ENCODE measurements at regions not wholly inside any gene's neighbourhood (a gene's known extent, or its start where the extent isn't known, plus 50 kb on each side); places are given as distances from the start of the nearest gene placed in this dataset.

- Histone ChIP-seq H3K9ac (ENCODE audit: low read length) (no peak overlapping the region), H3K4me3 (replicated peaks in 1 of 2; ENCODE audit: low read depth in 1 of 2, low read length in 2 of 2) (no peak overlapping the region), H3K36me3 (ENCODE audit: control insufficient read depth in 1 of 2, insufficient read depth in 2 of 2, low read length in 2 of 2) (no peaks in the 10 kb centered on the region), H3K79me2 (ENCODE audit: insufficient read depth, low read length) (no peaks in the 10 kb centered on the region), H3K27me3 (ENCODE audit: insufficient read depth, low read length) (0 out of 2 replicates have a peak, but pooled peaks cover 2% of the 10 kb centered on the region), H4K20me1 (ENCODE audit: insufficient read depth) (no peaks in the 10 kb centered on the region), H3K4me1 (ENCODE audit: control insufficient read depth in 1 of 2, insufficient read depth in 2 of 2, low read length in 2 of 2) (no peaks in the 10 kb centered on the region), H3K9me3 (ENCODE audit: control insufficient read depth in 1 of 2, insufficient read depth in 1 of 2, low read depth in 1 of 2, low read length in 2 of 2) (no peaks in the 10 kb centered on the region), H3K9me2 (ENCODE audit: insufficient read depth) (no peaks in the 10 kb centered on the region), H3K4me2 (ENCODE audit: low read length) (no peak overlapping the region), H2AFZ (ENCODE audit: low read depth, low read length, poor library complexity, severe bottlenecking) (no peak overlapping the region), H3K27ac (ENCODE audit: low read depth, low read length) (no peak overlapping the region)
- ATAC-seq (no peak), DNase-seq (ENCODE audit: low read depth, low spot score) (no peak)
- TF ChIP-seq TCF7L2 (IDR thresholded peaks at IDR 0.05; ENCODE audit: borderline replicate concordance, extremely low read depth, insufficient read depth, insufficient read length) (no peak), FOSL1 (IDR thresholded peaks at IDR 0.05; ENCODE audit: low read depth) (no peak), SIN3A (IDR thresholded peaks at IDR 0.05; ENCODE audit: low read depth) (no peak), ZNF274 (IDR thresholded peaks at IDR 0.05; ENCODE audit: low read depth, low read length) (no peak), SRF (IDR thresholded peaks at IDR 0.05; ENCODE audit: low read depth) (no peak), EZH2 (IDR thresholded peaks at IDR 0.05) (no peak), YY1 (IDR thresholded peaks at IDR 0.05; ENCODE audit: extremely low read depth, insufficient replicate concordance, low read depth, low read length) (no peak), EGR1 (IDR thresholded peaks at IDR 0.05; ENCODE audit: low read depth) (no peak), RAD21 (IDR thresholded peaks at IDR 0.05; ENCODE audit: low read depth) (no peak), JUND (IDR thresholded peaks at IDR 0.05) (no peak), CTCF (IDR thresholded peaks at IDR 0.05 in 2 of 3, conservative IDR thresholded peaks at IDR 0.05 in 1 of 3; ENCODE audit: borderline replicate concordance in 1 of 3, insufficient read depth in 1 of 3, low read depth in 2 of 3, low read length in 2 of 3) (no peak), ELF1 (IDR thresholded peaks at IDR 0.05; ENCODE audit: borderline replicate concordance, low read depth) (no peak), CEBPB (IDR thresholded peaks at IDR 0.05; ENCODE audit: low read depth) (no peak), CBX3 (IDR thresholded peaks at IDR 0.05; ENCODE audit: low read depth) (no peak), ZFX (IDR thresholded peaks at IDR 0.05) (no peak)
- TF ChIP-seq, protein P1, sequence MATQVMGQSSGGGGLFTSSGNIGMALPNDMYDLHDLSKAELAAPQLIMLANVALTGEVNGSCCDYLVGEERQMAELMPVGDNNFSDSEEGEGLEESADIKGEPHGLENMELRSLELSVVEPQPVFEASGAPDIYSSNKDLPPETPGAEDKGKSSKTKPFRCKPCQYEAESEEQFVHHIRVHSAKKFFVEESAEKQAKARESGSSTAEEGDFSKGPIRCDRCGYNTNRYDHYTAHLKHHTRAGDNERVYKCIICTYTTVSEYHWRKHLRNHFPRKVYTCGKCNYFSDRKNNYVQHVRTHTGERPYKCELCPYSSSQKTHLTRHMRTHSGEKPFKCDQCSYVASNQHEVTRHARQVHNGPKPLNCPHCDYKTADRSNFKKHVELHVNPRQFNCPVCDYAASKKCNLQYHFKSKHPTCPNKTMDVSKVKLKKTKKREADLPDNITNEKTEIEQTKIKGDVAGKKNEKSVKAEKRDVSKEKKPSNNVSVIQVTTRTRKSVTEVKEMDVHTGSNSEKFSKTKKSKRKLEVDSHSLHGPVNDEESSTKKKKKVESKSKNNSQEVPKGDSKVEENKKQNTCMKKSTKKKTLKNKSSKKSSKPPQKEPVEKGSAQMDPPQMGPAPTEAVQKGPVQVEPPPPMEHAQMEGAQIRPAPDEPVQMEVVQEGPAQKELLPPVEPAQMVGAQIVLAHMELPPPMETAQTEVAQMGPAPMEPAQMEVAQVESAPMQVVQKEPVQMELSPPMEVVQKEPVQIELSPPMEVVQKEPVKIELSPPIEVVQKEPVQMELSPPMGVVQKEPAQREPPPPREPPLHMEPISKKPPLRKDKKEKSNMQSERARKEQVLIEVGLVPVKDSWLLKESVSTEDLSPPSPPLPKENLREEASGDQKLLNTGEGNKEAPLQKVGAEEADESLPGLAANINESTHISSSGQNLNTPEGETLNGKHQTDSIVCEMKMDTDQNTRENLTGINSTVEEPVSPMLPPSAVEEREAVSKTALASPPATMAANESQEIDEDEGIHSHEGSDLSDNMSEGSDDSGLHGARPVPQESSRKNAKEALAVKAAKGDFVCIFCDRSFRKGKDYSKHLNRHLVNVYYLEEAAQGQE (IDR thresholded peaks at IDR 0.05; ENCODE audit: low read depth), result no peak
- RAD21 ChIA-PET (ENCODE audit: low non-redundant PET in 1 of 2, low total read pairs in 2 of 2, uncharacterized antibody in 2 of 2, unreplicated experiment in 2 of 2), result no interaction called here
- intact Hi-C loops (cut with micrococcal nuclease), result no loop called here
- no TSS peak for BruUV-seq (replicated peaks)
- CTCF ChIA-PET, result no interaction called here
- POLR2A ChIA-PET, result no interaction called here
These were observed 155.5 kb upstream of the PCBD1 start for GRCh38 chr10:71043858-71044257.

Measured in HCT116 (cell line).